Sigmoid colon (tissue), 6 donors: ENCODE measurements at regions not wholly inside any gene's neighbourhood (a gene's known extent, or its start where the extent isn't known, plus 50 kb on each side); places are given as distances from the start of the nearest gene placed in this dataset.

Source experiments
- DNase-seq: peaks from one replicate; pipeline ENCODE4 v3.0.0-alpha.2; 2019
- H3K27ac ChIP-seq, 4 donors: fragments of 200-600 bp; sonication (generic); one replicate each; pipeline ENCODE4 v1.5.1; 2016 to 2019; ENCODE audit warnings: mild to moderate bottlenecking in 1 of 4
- H3K27me3 ChIP-seq, 3 donors: fragments of 200-600 bp; sonication (generic); one replicate each; pipeline ENCODE4 v1.5.1; 2019; ENCODE audit warnings: mild to moderate bottlenecking in 1 of 3
- H3K36me3 ChIP-seq, 4 donors: fragments of 200-600 bp; sonication (generic); one replicate each; pipeline ENCODE4 v1.5.1; 2016 to 2019
- H3K4me1 ChIP-seq, 4 donors: fragments of 200-600 bp; sonication (generic); one replicate each; pipeline ENCODE4 v1.5.1; 2017 to 2019
- H3K4me3 ChIP-seq, 4 donors: fragments of 200-600 bp; sonication (generic); one replicate each; pipeline ENCODE4 v1.5.1; 2017 to 2019; ENCODE audit warnings: mild to moderate bottlenecking in 2 of 4, moderate library complexity in 1 of 4
- H3K9me3 ChIP-seq, 4 donors: fragments of 200-600 bp in 3 of 4; sonication (generic) in 3 of 4; one replicate each; pipeline versions ENCODE4 v1.5.1 to v1.6.1; 2013 to 2019
- EP300 ChIP-seq, 4 donors: sonication (generic); formaldehyde crosslinking; IDR thresholded peaks; one replicate each; pipeline ENCODE4 v1.6.1; 2017; ENCODE audit warnings: antibody characterized with exemption in 4 of 4
- POLR2A ChIP-seq, 2 donors: fragments of 450-650 bp; IDR thresholded peaks; one replicate each; pipeline ENCODE4 v1.6.1; 2016; ENCODE audit warnings: antibody characterized with exemption in 2 of 2, mild to moderate bottlenecking in 2 of 2, moderate library complexity in 2 of 2
- POLR2AphosphoS5 ChIP-seq, 4 donors: sonication (generic); formaldehyde crosslinking; IDR thresholded peaks; one replicate each; pipeline ENCODE4 v1.6.1; 2017; ENCODE audit warnings: antibody characterized with exemption in 4 of 4
- WGBS, 2 donors: extraction: QIAGEN DNeasy Blood & Tissue Kit; methylation state at CpG; one replicate each; pipeline ENCODE4 v1.1.7; 2013; 5-methylcytosine and 5-hydroxymethylcytosine counted together
- intact Hi-C: fragments of 100-400 bp; cut with DNase I; formaldehyde crosslinking; loops from one replicate; pipeline ENCODE4 v1.15.1; 2023
- TF ChIP-seq, protein P1 (sequence below), 4 experiments: fragments of 450-650 bp in 3 of 4; fragments of 200-600 bp in 1 of 4; IDR thresholded peaks; one replicate each; pipeline ENCODE4 v1.5.1; 2016 to 2019; ENCODE audit warnings: antibody characterized with exemption in 4 of 4, mild to moderate bottlenecking in 3 of 4, moderate library complexity in 2 of 4
- donor health status: healthy with polysubstance abuse.
- donor health status: healthy.

GRCh38 chr6:139894271-139894670 is 519.8 kb upstream of the CITED2 start:
- WGBS, 2 donors = 91 to 93% methylated on average over 8 of the region's 8 CpGs
- Histone ChIP-seq H3K9me3 (no peaks in the 10 kb centered on the region), H3K36me3 (no peaks in the 10 kb centered on the region), H3K4me1 (no peaks in the 10 kb centered on the region), H3K27me3 (no peaks in the 10 kb centered on the region), H3K4me3 (no peak overlapping the region), H3K27ac (no peak overlapping the region)
- no peak for TF ChIP-seq POLR2A (IDR thresholded peaks at IDR 0.05)
- no peak for DNase-seq
- intact Hi-C loops = no loop called here

DNA sequence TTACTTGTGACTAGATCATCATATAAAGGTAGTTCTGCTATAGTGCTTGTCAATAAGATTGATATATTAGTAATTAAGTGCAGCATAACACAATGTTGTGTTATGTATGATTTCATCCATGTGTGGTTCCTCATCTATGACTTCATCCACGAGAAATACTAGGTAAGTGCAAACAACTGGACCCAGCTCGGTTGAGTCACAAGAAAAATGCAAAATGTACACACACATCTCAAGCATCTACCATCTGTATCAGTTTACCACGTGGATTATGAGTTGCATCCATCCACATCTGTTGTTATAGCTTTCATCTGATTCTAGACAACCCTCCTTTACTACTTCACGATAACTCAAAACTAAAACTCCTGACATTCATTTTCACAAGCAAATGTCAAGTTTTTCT is 517.0 kb upstream of the CITED2 start:
- Histone ChIP-seq H3K9me3 (no peaks in the 10 kb centered on the region), H3K4me1 (peaks cover 0 to 10% (median 8%) of the 10 kb centered on the region in 4 donors), H3K27ac (no peak overlapping the region), H3K4me3 (no peak overlapping the region), H3K36me3 (no peaks in the 10 kb centered on the region), H3K27me3 (no peaks in the 10 kb centered on the region)
- TF ChIP-seq EP300 (IDR thresholded peaks at IDR 0.05) (no peak), POLR2A (IDR thresholded peaks at IDR 0.05) (no peak), POLR2AphosphoS5 (IDR thresholded peaks at IDR 0.05) (no peak)
- TF ChIP-seq, protein P1, sequence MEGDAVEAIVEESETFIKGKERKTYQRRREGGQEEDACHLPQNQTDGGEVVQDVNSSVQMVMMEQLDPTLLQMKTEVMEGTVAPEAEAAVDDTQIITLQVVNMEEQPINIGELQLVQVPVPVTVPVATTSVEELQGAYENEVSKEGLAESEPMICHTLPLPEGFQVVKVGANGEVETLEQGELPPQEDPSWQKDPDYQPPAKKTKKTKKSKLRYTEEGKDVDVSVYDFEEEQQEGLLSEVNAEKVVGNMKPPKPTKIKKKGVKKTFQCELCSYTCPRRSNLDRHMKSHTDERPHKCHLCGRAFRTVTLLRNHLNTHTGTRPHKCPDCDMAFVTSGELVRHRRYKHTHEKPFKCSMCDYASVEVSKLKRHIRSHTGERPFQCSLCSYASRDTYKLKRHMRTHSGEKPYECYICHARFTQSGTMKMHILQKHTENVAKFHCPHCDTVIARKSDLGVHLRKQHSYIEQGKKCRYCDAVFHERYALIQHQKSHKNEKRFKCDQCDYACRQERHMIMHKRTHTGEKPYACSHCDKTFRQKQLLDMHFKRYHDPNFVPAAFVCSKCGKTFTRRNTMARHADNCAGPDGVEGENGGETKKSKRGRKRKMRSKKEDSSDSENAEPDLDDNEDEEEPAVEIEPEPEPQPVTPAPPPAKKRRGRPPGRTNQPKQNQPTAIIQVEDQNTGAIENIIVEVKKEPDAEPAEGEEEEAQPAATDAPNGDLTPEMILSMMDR (IDR thresholded peaks at IDR 0.05) = no peak
- 87 to 89% methylated on average over 4 of the region's 4 CpGs for WGBS, 2 donors
- intact Hi-C loops = no loop called here
- DNase-seq = no peak

GRCh38 chr6:139888681-139889122 is 514.3 kb upstream of the CITED2 start:
- peaks cover 0 to 11% (median 8%) of the 10 kb centered on the region in 4 donors for H3K4me1 ChIP-seq
- H3K4me3 ChIP-seq = no peak overlapping the region
- no peaks in the 10 kb centered on the region for H3K27me3 ChIP-seq
- DNase-seq = no peak
- TF ChIP-seq, protein P1 (IDR thresholded peaks at IDR 0.05) = no peak
- no peak for TF ChIP-seq POLR2A (IDR thresholded peaks at IDR 0.05)
- WGBS, 2 donors = 87 to 93% methylated on average over 3 of the region's 3 CpGs
- H3K9me3 ChIP-seq = no peaks in the 10 kb centered on the region
- H3K36me3 ChIP-seq = no peaks in the 10 kb centered on the region
- intact Hi-C loops = loop anchor here (10.0 kb wide), 2 partner anchors 186 to 514 kb away; partner anchors contain the start of gene CITED2
- no peak overlapping the region for H3K27ac ChIP-seq

GRCh38 chr6:139887275-139887674 is 512.8 kb upstream of the CITED2 start:
- intact Hi-C loops = loop anchor here (10.0 kb wide), 2 partner anchors 188 to 512 kb away; partner anchors contain the start of gene CITED2

DNA sequence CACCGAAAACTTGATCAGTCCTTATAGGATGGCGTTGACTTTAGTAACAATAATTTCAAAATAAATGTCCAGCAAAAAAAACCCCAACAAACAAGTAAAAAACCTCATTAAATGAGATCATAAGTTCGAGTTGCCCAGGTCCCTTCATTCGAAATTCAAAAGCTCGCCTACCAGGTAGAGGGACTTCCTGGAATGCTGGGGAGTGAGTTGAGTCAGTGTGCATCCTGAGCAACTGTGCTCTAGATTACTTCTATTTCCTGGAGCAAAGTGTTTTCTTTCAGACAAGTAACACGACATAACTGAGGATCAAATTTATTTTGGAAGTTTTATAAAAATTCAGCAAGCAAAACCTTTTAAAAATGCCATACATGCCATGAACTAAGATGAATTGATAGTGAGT is 511.9 kb upstream of the CITED2 start:
- DNase-seq = no peak
- Histone ChIP-seq H3K9me3 (no peaks in the 10 kb centered on the region), H3K27me3 (no peaks in the 10 kb centered on the region), H3K27ac (no peak overlapping the region), H3K36me3 (no peaks in the 10 kb centered on the region), H3K4me3 (no peak overlapping the region), H3K4me1 (peaks cover 0 to 30% (median 25%) of the 10 kb centered on the region in 4 donors)
- TF ChIP-seq POLR2A (IDR thresholded peaks at IDR 0.05) (no peak), EP300 (IDR thresholded peaks at IDR 0.05) (no peak), POLR2AphosphoS5 (IDR thresholded peaks at IDR 0.05) (no peak)
- TF ChIP-seq, protein P1 (IDR thresholded peaks at IDR 0.05) = no peak
- WGBS, 2 donors = 93% methylated on average over 6 of the region's 6 CpGs
- intact Hi-C loops = loop anchor here (10.0 kb wide), 2 partner anchors 188 to 512 kb away; partner anchors contain the start of gene CITED2

More at GRCh38 chr6:139887275-139887674, 512.8 kb upstream of the CITED2 start:
- 61 to 92% methylated on average over 3 of the region's 3 CpGs for WGBS, 2 donors
- no peak overlapping the region for H3K27ac ChIP-seq
- TF ChIP-seq POLR2AphosphoS5 (IDR thresholded peaks at IDR 0.05) = no peak
- TF ChIP-seq EP300 (IDR thresholded peaks at IDR 0.05) = no peak
- no peak for TF ChIP-seq POLR2A (IDR thresholded peaks at IDR 0.05)
- TF ChIP-seq, protein P1 (IDR thresholded peaks at IDR 0.05) = no peak
- peaks cover 0 to 25% (median 20%) of the 10 kb centered on the region in 4 donors for H3K4me1 ChIP-seq
- DNase-seq = no peak
- no peaks in the 10 kb centered on the region for H3K9me3 ChIP-seq
- no peaks in the 10 kb centered on the region for H3K27me3 ChIP-seq
- no peak overlapping the region for H3K4me3 ChIP-seq
- H3K36me3 ChIP-seq = no peaks in the 10 kb centered on the region
